KMS-11 (cell line): ENCODE measurements at regions not wholly inside any gene's neighbourhood (a gene's known extent, or its start where the extent isn't known, plus 50 kb on each side); places are given as distances from the start of the nearest gene placed in this dataset.

Source experiments
- H2AFZ ChIP-seq: fragments of 200-600 bp; sonication (generic); 2 replicates; pipeline ENCODE4 v1.6.1; 2016; ENCODE audit warnings: antibody characterized with exemption, mixed run types, low read depth
- H3K27ac ChIP-seq: fragments of 200-600 bp; sonication (generic); 2 replicates; pipeline ENCODE4 v1.6.1; 2016; ENCODE audit warnings: mild to moderate bottlenecking, mixed run types
- H3K27me3 ChIP-seq: fragments of 200-600 bp; sonication (generic); 2 replicates; pipeline ENCODE4 v1.6.1; 2017; ENCODE audit warnings: mild to moderate bottlenecking, low read depth, mixed run types, moderate library complexity; ENCODE audit not compliant: insufficient read depth
- H3K36me3 ChIP-seq: fragments of 200-600 bp; sonication (generic); 2 replicates; pipeline ENCODE4 v1.6.1; 2017; ENCODE audit warnings: mild to moderate bottlenecking, mixed run types; ENCODE audit not compliant: insufficient read depth
- H3K4me1 ChIP-seq: fragments of 200-600 bp; sonication (generic); 2 replicates; pipeline ENCODE4 v1.6.1; 2016; ENCODE audit warnings: mild to moderate bottlenecking, low read depth, mixed run types; ENCODE audit not compliant: poor library complexity, severe bottlenecking
- H3K4me2 ChIP-seq: fragments of 200-600 bp; sonication (generic); 2 replicates; pipeline ENCODE4 v1.7.0; 2016; ENCODE audit warnings: mild to moderate bottlenecking, mixed run types
- H3K4me3 ChIP-seq: fragments of 200-600 bp; sonication (generic); IDR thresholded peaks from 2 replicates; pipeline ENCODE4 v1.6.1; 2017; ENCODE audit warnings: low read depth, low read length, mixed read lengths; ENCODE audit not compliant: insufficient read depth
- H3K79me2 ChIP-seq: fragments of 200-600 bp; sonication (generic); 2 replicates; pipeline ENCODE4 v1.6.1; 2016; ENCODE audit warnings: low read depth, mixed run types; ENCODE audit not compliant: insufficient read depth
- H3K9ac ChIP-seq: fragments of 200-600 bp; sonication (generic); 2 replicates; pipeline ENCODE4 v1.6.1; 2016; ENCODE audit warnings: mild to moderate bottlenecking, mixed run types
- H4K20me1 ChIP-seq: fragments of 200-600 bp; sonication (generic); 2 replicates; pipeline ENCODE4 v1.6.1; 2016; ENCODE audit warnings: mild to moderate bottlenecking, mixed run types; ENCODE audit not compliant: insufficient read depth
- CTCF ChIP-seq: fragments of 200-600 bp; sonication (generic); conservative IDR thresholded peaks from 2 replicates; pipeline ENCODE4 v1.6.1; 2017; ENCODE audit warnings: low read depth, mild to moderate bottlenecking, antibody characterized with exemption, low read length, moderate library complexity, mixed read lengths

GRCh38 chr1:5272325-5272724 is 617.9 kb downstream of the AJAP1 start:
- Histone ChIP-seq H2AFZ (no peak overlapping the region), H3K4me1 (no peaks in the 10 kb centered on the region), H3K4me3 (no peak overlapping the region), H3K27me3 (peaks cover 9% of the 10 kb centered on the region; the same call in 1 of the 2 replicates), H3K27ac (no peak overlapping the region), H3K79me2 (no peaks in the 10 kb centered on the region), H4K20me1 (no peaks in the 10 kb centered on the region), H3K9ac (no peak overlapping the region), H3K36me3 (no peaks in the 10 kb centered on the region), H3K4me2 (no peak overlapping the region)
- no peak for TF ChIP-seq CTCF

- Histone ChIP-seq H3K4me3 (no peak overlapping the region), H3K36me3 (no peaks in the 10 kb centered on the region), H3K4me1 (no peaks in the 10 kb centered on the region), H3K27ac (no peak overlapping the region), H3K27me3 (peaks cover 13% of the 10 kb centered on the region; the same call in 1 of the 2 replicates), H3K4me2 (no peak overlapping the region), H2AFZ (no peak overlapping the region), H4K20me1 (no peaks in the 10 kb centered on the region), H3K79me2 (no peaks in the 10 kb centered on the region), H3K9ac (no peak overlapping the region)
- TF ChIP-seq CTCF: no peak
Observed at GRCh38 chr1:5271264-5271663, 616.9 kb downstream of the AJAP1 start.

DNA sequence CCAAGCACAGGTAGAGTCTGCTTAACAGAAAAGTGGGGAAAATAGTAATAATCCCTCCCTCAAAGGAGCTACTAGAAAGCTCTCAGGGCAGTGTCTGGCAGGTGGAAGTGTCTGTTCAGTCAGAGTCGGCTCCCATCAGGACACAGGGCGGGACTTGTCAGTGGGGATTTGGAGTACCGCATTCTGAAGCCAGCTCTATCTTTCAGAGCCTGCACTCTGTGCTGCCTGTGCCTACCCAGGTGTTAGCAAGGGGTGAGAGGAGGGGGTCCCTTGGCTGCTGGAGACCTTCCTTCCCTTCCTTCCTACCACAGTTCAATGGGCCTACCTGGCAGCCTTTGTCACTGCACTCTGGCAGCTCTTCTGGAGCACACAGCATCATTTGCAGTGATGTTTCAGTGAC is 615.5 kb downstream of the AJAP1 start:
- no peak overlapping the region for H3K4me2 ChIP-seq
- no peak overlapping the region for H3K9ac ChIP-seq
- H3K27ac ChIP-seq: no peak overlapping the region
- no peak overlapping the region for H2AFZ ChIP-seq
- H4K20me1 ChIP-seq: no peaks in the 10 kb centered on the region
- no peaks in the 10 kb centered on the region for H3K79me2 ChIP-seq
- H3K36me3 ChIP-seq: no peaks in the 10 kb centered on the region
- peaks cover 10% of the 10 kb centered on the region; the same call in 1 of the 2 replicates for H3K27me3 ChIP-seq
- no peak overlapping the region for H3K4me3 ChIP-seq
- no peaks in the 10 kb centered on the region for H3K4me1 ChIP-seq
- no peak for TF ChIP-seq CTCF

DNA sequence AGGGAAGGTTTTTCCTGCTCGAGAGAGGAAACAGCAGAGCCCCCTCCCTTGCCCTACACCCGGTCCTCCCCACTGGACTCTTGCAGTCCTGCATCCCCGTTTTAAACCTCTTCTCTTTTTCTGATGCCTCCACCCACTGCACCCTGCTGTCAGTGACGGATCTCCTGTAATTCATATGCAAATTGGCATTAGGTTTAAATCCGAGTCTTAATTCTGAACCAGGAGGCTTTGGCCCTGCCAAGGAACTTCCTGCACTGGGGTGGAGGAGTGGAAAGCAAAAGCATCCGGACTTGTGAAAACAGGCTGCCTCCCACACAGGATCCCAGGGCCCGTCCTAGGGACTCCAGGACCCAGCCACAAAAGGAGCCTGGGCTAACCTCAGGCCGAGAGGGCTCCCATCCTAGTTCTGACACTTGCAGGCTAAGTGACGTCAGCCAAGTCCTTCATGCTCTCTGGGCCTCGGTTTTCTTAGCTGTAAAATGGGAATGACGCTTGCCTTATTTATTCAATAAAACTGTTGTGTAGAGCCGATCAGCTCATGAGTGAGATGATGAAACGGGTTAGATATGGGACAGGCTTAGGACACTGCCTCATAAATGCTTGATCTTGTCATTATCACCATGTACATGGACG is 613.3 kb downstream of the AJAP1 start:
- Histone ChIP-seq H3K4me1 (no peaks in the 10 kb centered on the region), H3K27me3 (peaks cover 4% of the 10 kb centered on the region; the same call in 1 of the 2 replicates), H3K9ac (no peak overlapping the region), H3K36me3 (no peaks in the 10 kb centered on the region), H3K4me2 (no peak overlapping the region), H3K79me2 (no peaks in the 10 kb centered on the region), H2AFZ (no peak overlapping the region), H4K20me1 (no peaks in the 10 kb centered on the region), H3K27ac (no peak overlapping the region), H3K4me3 (no peak overlapping the region)
- no peak for TF ChIP-seq CTCF
